HL-60 (cell line): ENCODE measurements at regions not wholly inside any gene's neighbourhood (a gene's known extent, or its start where the extent isn't known, plus 50 kb on each side); places are given as distances from the start of the nearest gene placed in this dataset.
"Not testable (repeated sequence)": the region's sequence is repeated elsewhere in the genome, so short reads cannot be mapped to it uniquely, and the experiment has no call there.

ENCODE experiments used
- DNase-seq, 2 experiments: peaks; one replicate each; pipeline ENCODE4 v3.0.0-alpha.2; 2010 to 2020; ENCODE audit warnings: low read depth in 1 of 2, low spot score in 1 of 2
- H3K27ac ChIP-seq: fragments of 250-450 bp; sonication (Bioruptor Pico); replicated peaks from 2 replicates; pipeline ENCODE4 v1.5.1; 2020; ENCODE audit warnings: mild to moderate bottlenecking, moderate library complexity
- H3K27me3 ChIP-seq: fragments of 250-450 bp; sonication (Bioruptor Pico); 2 replicates; pipeline ENCODE4 v1.5.1; 2021; ENCODE audit warnings: mild to moderate bottlenecking, moderate library complexity; ENCODE audit not compliant: insufficient read depth, poor library complexity, severe bottlenecking
- H3K4me3 ChIP-seq: replicated peaks from 2 replicates; pipeline ENCODE4 v1.5.1; 2011; ENCODE audit warnings: mild to moderate bottlenecking, control low read depth, low read length; ENCODE audit not compliant: insufficient read depth
- GABPA ChIP-seq: IDR thresholded peaks from 2 replicates; pipeline ENCODE4 v1.6.1; 2012; ENCODE audit warnings: low read depth
- POLR2AphosphoS5 ChIP-seq: IDR thresholded peaks from 2 replicates; pipeline ENCODE4 v1.6.1; 2012; ENCODE audit warnings: low read depth
- SPI1 ChIP-seq: IDR thresholded peaks from 2 replicates; pipeline ENCODE4 v1.6.1; 2012; ENCODE audit warnings: low read depth, mild to moderate bottlenecking, borderline replicate concordance
- TF ChIP-seq, protein P1 (sequence below): IDR thresholded peaks from 2 replicates; pipeline ENCODE4 v1.6.1; 2012; ENCODE audit warnings: low read depth; ENCODE audit not compliant: insufficient replicate concordance
- TF ChIP-seq, protein P2 (sequence below): IDR thresholded peaks from one replicate; pipeline ENCODE4 v1.5.1; 2011; ENCODE audit warnings: low read length, control low read depth, inconsistent platforms; ENCODE audit not compliant: insufficient read depth

DNA sequence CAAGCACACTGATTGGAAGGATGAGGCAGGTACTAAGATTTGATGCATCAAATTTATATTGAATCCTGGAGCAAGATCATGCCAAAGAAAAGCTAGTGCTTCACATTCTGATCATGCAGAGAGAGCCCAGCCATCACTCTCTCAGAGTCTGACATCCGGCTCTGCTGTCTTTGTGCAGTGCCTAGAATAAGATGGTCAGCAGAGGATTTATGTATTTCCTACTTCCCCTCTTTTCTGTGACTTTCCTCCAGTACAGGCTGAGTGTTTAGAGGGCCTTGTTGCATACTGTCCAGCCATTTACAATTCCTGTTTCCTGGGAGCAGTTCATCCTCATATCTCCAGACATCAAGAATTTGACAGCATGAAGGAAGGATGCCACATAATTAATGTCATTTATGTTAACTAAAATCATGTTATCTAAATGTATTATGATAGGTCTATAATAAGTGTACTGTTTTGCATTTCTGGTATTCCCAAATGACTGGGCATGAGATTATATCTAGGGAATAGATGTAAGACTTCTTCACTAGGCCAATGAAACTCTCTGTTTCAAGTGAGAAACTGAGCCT is 167.6 kb downstream of the EPM2A start:
- no peak for DNase-seq
- Histone ChIP-seq H3K27ac (no peak overlapping the region), H3K4me3 (no peak overlapping the region), H3K27me3 (no peaks in the 10 kb centered on the region)
- TF ChIP-seq, protein P1, sequence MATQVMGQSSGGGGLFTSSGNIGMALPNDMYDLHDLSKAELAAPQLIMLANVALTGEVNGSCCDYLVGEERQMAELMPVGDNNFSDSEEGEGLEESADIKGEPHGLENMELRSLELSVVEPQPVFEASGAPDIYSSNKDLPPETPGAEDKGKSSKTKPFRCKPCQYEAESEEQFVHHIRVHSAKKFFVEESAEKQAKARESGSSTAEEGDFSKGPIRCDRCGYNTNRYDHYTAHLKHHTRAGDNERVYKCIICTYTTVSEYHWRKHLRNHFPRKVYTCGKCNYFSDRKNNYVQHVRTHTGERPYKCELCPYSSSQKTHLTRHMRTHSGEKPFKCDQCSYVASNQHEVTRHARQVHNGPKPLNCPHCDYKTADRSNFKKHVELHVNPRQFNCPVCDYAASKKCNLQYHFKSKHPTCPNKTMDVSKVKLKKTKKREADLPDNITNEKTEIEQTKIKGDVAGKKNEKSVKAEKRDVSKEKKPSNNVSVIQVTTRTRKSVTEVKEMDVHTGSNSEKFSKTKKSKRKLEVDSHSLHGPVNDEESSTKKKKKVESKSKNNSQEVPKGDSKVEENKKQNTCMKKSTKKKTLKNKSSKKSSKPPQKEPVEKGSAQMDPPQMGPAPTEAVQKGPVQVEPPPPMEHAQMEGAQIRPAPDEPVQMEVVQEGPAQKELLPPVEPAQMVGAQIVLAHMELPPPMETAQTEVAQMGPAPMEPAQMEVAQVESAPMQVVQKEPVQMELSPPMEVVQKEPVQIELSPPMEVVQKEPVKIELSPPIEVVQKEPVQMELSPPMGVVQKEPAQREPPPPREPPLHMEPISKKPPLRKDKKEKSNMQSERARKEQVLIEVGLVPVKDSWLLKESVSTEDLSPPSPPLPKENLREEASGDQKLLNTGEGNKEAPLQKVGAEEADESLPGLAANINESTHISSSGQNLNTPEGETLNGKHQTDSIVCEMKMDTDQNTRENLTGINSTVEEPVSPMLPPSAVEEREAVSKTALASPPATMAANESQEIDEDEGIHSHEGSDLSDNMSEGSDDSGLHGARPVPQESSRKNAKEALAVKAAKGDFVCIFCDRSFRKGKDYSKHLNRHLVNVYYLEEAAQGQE, result no peak
- TF ChIP-seq GABPA (no peak), POLR2AphosphoS5 (no peak), SPI1 (no peak)
- TF ChIP-seq, protein P2, sequence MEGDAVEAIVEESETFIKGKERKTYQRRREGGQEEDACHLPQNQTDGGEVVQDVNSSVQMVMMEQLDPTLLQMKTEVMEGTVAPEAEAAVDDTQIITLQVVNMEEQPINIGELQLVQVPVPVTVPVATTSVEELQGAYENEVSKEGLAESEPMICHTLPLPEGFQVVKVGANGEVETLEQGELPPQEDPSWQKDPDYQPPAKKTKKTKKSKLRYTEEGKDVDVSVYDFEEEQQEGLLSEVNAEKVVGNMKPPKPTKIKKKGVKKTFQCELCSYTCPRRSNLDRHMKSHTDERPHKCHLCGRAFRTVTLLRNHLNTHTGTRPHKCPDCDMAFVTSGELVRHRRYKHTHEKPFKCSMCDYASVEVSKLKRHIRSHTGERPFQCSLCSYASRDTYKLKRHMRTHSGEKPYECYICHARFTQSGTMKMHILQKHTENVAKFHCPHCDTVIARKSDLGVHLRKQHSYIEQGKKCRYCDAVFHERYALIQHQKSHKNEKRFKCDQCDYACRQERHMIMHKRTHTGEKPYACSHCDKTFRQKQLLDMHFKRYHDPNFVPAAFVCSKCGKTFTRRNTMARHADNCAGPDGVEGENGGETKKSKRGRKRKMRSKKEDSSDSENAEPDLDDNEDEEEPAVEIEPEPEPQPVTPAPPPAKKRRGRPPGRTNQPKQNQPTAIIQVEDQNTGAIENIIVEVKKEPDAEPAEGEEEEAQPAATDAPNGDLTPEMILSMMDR, result no peak

DNA sequence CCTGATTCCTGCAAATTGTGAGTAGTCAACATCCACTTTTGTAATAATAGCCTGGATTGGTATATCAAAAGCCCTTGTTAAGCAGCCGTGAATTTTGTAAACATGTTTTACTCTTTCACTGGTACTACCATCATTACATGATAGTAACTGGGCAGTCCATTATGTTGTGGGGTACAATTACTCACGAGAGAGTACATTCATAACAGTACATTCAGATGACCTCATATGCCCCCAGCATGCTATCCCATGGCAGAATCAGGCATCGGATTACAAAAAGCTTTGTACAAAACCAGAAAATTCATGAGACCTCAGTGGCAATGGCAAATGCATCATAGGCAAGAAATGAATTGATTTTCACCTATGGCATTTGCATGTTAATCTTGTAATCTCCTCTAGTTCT is 166.2 kb downstream of the EPM2A start:
- H3K4me3 ChIP-seq, result no peak overlapping the region
- no peak overlapping the region for H3K27ac ChIP-seq
- no peak for DNase-seq
- H3K27me3 ChIP-seq, result no peaks in the 10 kb centered on the region
- TF ChIP-seq GABPA (no peak), POLR2AphosphoS5 (no peak)
- TF ChIP-seq, protein P2, result no peak
- TF ChIP-seq, protein P1, result no peak

DNA sequence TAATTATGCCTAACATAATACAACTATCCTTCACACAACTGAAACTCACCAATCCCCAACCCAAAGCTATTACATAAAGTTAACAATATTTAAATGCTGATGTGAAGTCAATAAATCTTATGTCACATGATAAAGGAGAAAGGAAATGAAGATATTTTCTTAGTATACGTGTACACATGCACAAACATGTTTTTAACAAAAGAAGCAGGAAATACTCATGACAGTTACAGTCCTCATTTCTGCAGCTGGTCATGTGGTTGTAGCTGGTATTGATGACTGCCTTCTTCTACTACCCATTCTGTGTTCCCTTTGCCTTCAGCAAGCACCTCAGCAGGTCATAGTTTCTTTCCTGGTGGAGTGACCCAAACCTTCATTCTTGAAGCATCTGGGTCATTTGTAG is 165.0 kb downstream of the EPM2A start:
- not testable (repeated sequence) for H3K27ac ChIP-seq, H3K4me3 ChIP-seq, DNase-seq, H3K27me3 ChIP-seq

DNA sequence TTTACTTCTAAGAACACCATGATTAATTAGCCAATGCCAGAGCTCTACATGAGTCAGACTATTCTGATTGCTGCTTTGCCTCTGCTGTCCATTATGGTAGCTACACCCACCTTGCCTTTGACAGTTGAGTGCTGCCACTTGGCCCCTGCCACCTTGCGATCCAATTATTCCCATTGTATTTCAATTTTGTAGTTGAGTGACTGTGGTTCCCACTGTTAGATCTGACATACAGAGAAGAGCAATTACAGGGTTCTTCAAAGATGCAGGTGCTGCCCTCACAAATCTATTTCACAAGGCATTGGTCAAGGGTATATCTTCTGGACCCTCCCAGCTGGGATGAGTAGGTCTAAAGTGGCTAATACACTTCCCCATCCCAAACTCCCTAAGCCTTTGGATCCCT is 161.1 kb downstream of the EPM2A start:
- DNase-seq, H3K4me3 ChIP-seq, H3K27ac ChIP-seq, H3K27me3 ChIP-seq: not testable (repeated sequence)
